ENCODE measurements at regions not wholly inside any gene's neighbourhood (a gene's known extent, or its start where the extent isn't known, plus 50 kb on each side); places are given as distances from the start of the nearest gene placed in this dataset.

- TF ChIP-seq CTCF (conservative IDR thresholded peaks at IDR 0.05 in 1 of 2, IDR thresholded peaks at IDR 0.05 in 1 of 2; ENCODE audit: extremely low read depth in 1 of 2, insufficient read depth in 1 of 2, low read depth in 1 of 2, low read length in 2 of 2) (no peak), EZH2 (IDR thresholded peaks at IDR 0.05; ENCODE audit: borderline replicate concordance, low read length) (no peak)
These were observed 214.3 kb downstream of the C9orf50 start for GRCh38 chr9:129406278-129407225.

Data from mammary epithelial cell (primary cell).